SIG-M5 treated with dmso at 0.1 percent for 504 hours (cell line): ENCODE measurements at regions not wholly inside any gene's neighbourhood (a gene's known extent, or its start where the extent isn't known, plus 50 kb on each side); places are given as distances from the start of the nearest gene placed in this dataset.

Source experiments
- DNase-seq: peaks from one replicate; lab custom pipeline; 2025; ENCODE audit not compliant: unreplicated experiment; lab: John Stamatoyannopoulos, UW

DNA sequence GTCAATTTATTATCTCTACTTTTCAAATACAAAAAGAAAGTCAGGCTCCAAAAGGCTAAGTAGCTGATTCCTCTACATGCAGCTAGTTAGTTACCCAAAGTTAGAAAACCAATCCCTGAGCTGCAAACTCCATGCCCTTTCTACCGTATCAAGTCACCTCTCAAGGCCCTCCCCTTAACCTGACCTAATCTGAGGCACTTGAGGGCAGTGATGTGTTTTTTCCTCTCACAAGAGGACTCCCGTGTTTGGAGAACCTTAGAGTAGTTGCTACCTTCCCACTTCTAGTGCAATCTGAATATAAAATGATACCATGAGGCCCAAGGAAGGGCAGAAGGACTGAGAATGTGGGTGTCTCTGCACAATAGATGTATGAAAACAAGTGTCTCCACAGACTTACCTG is 907.9 kb upstream of the CELF4 start:
- DNase-seq: no peak

DNA sequence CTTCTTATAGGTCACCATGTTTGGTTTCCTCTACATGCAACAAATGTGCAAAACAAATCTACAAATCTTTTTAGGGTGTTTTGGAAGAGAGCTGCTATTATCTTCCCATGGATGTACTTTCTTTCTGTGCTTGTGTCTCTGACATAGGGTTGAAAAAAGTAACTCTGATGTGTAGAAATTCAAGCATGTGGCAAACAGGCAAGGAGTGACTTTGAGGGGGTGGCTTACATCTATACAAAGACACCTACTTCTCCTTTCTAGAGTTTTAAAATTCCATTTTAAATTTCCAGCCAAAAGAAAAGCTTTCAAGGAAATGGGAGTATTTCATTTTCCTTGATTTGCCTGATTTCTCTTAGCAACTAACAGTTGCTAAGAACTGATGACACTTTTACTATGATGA is 904.8 kb upstream of the CELF4 start:
- no peak for DNase-seq

DNA sequence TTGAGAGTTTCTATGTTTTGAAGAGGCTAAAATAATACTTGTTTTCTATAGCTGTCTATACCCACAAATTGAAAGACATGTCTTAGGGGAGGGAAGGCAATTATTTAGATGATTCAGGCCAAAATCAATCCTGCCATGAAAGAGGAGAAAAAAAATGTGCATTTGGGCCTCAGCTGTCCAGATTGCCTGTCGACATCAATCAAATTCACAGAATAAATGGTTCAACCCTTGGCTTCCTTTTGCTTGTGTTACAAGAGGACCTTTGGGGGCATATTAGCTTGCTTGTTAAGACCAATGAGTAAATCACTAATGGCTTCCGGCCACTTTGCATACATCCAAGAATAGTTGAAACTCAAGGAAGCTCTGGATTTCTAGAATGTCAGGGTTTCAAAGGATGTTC is 900.8 kb upstream of the CELF4 start:
- no peak for DNase-seq

DNA sequence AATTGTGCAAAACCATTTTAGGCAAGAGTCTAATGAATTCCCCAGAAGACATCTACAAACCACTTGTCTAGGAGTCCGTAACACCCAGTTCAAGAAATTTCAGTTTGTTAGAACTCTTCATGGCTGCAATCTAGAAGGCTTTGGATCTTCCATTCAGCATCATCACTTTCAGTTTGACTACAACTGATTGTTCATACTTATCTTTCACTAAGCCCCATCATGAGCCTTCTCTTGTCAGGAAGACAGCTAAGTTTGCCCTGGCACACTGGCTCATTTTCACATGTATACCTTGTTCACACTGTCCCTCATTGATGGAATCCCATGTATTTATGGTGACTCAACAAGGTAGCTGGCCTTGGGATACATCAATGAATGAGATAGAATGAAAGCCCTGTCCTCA is 898.4 kb upstream of the CELF4 start:
- no peak for DNase-seq

DNA sequence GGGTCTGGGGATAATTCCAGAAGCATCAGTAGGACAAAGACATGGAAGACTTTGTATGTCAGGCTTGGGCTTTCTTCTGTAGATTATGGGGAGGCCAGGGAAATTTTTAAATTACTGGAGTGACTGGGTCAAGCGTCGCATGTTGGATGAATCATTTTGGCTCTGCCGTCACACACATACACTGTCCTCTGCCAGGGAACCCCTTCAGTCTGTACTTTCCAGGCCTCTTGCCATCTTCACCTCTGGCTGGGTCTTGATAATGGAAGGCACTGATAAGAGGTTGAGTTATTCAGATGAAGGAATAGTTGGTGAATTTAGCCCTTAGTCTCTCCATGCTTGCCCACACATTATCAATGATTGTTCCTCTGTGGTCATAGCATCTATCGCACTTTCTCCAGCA is 895.1 kb upstream of the CELF4 start:
- DNase-seq: no peak

DNA sequence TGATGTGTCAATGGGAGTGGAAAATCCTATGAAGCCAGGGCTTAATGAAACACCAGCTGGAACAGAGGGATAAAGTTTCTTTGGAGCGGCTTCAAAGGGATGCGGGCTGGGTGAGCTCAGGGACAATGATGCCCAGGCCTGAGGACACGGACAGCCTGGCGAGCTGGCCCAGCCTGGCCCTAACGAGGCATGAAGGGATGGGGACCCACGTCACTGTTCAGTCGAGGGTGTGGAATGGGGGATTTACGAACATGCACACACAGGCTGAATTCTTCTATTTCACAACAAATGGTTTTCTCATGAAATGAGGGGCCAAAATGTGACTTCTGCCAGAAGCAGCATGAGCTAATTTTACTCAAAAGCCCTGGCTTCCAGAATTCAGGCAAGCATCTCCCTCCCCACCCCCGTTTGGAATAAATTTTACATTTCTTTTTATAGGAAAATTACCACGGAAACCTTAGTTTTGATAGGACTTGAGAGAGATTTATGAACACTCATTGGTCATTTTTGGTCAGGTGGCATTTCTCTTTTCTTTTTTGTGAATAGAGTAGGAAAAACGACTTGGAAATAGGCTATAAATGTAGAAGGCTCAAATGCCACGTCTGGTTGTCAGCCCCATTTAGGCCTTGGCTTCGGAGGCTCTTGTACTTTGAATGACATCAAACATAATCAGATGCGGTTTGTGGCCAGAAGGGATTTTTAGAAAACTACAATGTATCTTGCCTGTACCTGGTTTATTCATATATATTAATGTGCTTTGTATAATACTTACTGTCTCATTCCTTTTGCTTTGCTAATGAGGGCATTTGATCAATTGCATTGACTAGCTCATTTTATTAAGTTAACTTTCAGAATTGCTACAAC is 893.8 kb upstream of the CELF4 start:
- no peak for DNase-seq

DNA sequence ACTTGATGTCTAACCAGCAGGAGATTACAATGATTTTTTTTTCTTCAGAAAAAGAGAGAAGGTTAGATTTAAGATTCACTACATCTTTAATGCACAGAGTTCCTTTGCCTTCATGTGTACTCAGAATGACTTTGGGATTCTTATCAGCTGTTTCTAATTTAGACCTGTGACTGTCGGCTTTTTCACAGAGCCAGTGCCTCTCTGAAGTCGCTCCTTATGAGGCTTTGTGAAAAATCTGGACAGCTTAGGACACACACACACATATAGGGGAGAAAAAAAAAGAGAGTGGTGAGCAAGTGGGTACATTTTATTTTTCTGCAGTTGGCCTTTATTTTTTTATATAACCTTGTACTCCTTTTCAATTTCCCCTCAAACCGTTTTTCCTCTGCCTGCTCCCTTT is 893.1 kb upstream of the CELF4 start:
- DNase-seq: no peak

DNA sequence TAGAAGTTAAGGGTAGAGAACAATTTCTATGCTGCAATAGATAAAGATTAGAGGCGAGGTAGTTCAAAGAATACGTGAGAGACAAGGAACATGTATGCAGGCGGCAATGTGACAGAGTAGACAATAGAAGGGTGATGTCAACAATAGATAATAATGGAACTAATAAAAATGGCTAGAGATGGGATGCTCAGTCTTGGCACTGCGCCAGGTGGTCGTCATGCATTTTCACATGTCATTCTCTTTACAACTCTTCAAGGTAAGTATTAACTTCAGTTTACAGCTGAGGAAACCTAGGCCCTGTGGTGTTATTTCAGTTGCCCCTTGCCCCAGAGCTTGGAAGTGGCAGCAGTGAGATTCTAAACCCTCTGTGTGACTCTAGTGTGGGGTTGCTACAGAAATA is 890.7 kb upstream of the CELF4 start:
- no peak for DNase-seq

DNA sequence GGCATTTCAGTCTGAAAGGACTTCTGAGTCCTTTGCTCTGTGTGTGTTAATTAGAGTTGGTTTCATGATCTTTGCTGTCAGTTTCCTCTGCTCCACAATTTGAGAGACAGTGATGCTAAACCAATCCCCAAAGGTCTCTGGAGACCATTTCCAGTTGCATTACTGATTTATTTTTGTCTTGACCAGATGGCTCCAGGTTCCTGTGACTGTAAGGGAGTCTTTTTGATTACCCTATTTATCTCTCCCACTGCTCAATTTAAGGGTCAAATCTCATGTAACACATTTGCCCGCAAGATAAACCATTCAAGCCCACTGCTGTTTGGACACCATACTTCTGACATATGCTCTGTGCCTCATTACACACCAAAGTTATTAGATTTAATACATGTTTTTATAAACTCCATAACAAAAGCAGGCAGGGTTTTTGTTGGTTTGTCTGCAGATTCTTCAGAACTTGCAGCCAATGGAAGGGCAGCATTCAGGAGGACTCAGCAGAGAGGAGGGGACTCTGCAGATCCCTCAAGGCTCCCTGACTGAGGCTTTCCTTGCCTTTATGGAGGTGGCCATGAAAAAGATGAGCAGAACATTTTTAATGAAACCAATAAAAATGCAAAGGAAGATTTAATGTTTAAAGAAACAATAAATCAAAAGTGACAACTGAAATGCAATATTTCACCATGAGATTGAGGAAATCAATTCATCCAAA is 889.3 kb upstream of the CELF4 start:
- DNase-seq: no peak

DNA sequence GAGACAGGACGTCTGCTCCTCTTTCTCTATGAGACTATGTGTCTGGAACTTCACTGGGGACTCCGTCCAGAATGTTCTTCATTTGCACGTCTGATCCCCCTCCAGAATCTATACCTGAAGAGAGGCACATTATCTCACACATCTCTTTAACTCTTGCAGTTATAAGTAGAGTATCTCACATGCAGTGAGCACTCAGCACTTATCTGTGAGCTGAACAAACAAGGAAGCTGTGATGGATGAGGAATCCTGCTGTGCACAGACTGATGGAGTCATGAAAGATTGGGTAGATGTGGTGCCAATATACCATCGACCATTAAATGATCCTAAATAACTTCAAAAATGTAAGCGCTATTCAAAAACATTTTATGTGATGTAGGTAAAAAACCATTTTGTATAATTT is 888.3 kb upstream of the CELF4 start:
- DNase-seq: no peak

DNA sequence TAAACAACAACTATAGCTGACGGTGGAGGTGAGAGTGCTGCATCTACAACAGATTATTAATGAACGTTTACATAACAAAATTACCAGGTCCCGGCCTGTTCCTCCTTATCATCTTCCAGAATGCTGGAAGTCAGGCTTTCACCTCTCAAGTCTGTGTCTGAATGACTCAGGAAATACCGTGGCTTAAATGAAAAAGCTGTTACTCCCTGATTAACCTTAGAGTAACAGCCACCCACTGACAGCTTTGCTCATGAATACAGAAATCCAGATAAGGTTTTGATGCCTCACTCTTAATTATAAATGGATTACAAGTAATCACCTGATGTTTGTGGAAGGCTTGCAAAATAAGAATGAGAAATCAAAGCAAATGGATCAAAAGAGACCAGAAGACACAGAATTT is 885.3 kb upstream of the CELF4 start:
- no peak for DNase-seq

DNA sequence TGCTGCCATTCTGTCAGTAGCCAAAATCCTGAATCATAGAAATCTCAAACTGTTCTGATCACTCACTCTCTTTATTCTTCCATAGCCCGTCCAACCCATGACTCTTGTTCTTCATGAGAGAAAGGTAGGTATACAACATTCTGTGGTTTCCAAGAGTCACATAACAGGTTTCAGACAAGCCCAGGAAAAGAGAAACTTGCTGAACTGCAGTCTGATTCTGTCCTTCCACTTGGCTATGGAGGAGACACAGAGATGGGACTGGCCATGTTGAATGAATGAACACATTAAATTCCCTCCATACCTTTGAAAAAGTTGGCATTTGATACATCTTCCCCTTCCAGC is 880.2 kb upstream of the CELF4 start:
- no peak for DNase-seq

DNA sequence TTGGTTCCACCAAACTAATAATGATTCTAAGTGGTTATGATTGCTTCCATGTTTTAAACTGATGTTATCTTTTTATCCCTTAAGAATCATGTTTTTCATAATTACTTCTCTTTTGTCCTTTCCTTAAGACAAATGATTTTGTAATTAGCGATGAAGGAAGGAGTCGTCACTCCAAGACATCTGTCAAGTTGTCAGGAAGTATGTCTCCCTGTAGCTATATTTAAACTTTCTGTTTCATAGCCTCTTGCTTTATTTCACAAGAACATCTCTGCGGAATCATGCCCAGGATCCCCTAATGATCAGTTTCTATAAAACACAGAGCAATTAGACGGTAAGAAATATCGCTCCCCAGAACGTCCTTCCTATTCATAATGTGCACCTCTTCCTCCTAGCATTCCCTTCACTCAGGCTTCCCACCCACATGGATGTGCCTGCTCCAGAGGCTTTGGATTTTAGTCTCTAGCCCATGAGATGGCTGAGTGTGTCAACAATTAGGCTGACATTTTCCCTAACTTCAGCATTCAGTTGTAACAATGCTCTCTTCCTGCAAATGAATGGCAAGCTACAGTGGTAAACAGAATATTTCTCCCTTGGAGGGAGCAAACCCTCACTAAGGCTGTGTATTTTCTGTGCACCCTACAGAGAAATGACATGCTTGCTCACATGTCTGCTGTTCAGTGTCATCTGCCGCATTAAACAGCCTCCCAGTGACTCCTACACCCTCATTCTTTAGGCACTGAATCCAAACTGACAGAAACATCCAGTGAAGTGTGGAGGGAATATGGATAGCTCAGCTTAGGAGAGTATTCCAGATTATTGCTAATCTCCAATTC is 879.6 kb upstream of the CELF4 start:
- no peak for DNase-seq

DNA sequence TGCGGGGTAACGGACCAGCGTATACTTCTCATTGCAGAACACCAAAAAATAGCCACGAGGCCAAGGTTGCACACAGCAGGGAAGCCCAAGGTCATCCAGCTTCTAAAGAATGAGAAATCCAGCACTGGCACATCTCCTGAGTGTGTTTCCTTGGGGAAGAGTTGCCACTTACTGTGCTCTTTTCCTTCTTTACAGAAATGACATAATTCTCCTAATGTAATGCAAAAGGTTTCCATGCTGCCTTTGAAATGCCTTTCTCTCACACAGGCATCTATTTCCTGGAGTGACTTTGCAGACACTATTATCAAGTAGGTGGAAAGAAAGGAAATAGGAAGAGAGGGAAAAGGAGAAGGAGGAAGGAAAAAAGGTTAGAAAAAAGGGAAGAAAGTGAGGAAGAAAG is 862.1 kb upstream of the CELF4 start:
- no peak for DNase-seq

DNA sequence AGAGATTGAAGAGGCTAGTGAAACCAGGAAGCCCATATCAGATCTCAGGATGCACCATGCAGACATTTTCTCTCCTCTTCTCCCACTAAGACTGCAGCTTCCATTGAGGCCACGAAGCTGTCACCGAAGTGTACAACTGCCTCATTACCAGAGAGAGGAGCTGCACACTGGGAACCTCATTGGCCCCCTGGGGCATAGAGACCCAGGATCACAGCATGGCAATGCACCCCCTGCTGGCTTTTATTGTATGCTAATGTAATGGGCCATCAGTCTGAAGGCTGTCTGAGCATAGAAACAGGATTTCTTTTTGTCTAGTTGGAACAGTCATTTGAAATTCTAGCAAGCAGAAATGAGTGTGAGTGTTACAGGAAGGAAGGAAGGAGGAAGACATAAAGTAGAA is 861.6 kb upstream of the CELF4 start:
- no peak for DNase-seq

DNA sequence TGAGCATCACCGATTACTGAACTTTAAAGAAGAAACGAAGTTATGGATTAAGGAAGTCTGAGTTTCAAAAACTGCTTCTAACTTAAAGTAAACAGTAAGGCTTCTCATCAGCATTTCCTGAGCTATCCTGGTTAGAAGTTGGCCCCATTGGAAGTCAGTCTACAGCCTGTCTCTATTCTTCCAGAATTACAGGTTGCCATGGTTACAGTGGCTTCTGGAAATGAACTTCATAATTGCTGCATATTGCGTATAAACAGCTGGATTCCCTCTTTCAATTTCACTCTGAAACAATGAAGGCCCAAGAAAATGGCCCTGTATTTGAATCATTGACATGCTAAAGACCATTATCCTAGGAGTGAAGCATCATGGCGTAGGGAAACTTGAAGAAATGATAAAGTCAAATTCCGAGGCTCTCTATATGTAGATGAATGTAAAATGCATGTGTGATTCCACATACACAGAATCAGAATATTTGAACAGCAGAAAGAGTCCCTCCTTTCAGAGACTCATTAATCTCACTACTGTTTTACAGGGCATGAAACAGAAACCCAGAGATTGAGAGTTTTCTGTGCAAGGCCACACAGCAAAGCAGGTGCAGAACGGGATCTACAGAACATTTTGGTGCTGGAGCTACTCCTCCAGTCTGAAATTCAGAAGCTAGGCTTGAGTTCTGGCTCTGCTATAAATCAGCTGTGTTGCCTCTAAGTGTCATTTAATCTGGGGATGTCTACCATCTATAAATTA is 856.4 kb upstream of the CELF4 start:
- DNase-seq: no peak

DNA sequence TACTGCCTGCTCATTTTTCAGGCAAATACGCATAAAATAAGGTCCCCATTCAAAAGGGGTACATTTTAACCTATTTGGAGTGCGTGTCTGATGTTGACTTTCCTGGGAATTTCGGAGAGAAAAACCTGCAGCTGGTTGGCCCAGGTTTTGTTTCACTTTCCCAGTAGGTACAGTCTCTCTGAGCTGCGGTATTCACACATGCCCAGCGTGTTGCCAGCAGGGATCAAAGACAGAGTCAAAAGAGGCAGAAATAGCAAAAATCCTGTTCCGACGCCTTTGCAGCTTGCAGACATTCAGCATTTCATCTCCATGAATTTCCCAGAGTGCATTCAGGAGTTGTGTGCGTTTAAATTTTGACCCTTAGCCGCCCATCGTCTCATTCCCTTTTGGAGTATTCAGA is 855.4 kb upstream of the CELF4 start:
- DNase-seq: no peak

DNA sequence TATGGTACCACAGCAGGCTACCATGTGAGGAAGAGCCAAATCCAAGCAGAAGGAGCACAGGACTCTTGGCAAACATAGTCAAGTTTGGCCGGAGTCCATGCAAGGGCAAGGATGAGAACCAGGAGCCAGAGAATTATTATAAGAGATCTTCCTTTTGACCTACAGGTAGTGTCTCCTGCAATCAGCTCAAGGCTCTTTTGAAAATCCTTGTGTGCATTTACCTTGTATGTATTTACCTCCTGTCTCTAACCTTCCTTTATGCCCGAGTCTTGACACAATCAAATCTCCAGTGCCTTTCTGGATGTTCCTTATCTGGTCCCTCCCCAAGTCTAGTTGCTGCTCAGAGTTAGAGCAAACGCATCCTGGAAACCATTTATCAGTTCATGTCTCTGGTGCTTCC is 855.0 kb upstream of the CELF4 start:
- no peak for DNase-seq

DNA sequence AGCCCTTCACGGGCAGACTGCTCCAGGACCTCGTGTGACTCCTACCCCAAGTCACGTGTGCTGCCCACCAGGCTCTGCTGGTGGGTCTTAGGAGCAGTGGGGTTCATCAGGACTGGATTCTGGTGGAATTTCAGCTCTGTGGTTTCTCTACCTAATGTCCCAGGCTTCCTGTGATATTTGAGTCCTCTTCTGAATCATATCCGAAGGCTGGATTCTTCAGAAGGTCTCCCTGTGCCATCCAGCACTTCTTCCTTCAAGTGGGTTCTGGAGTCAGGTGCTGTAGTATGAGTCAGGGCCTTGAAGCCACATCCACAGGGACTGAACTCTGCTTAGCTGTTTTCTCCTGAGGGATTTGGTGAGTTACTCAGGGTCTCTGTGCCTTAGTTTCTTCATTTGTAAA is 850.2 kb upstream of the CELF4 start:
- DNase-seq: no peak

DNA sequence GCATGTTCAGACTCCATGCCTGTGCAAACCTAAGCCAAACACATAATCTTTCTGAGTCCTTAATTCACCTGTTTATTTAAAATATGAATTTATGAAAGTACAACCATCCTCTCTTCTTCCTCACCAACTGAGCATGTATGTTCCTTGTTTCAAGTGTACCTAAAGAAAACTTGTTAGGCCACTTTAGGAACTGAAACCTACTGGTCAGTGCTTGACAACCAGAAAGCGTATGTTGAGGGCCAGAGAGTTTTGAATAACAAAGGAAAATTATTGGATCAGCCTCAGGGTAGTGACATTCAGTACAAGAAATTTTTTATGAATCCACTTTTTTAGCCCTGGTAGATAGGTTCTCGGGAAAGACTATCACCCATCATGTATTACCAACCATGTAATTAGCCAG is 847.6 kb upstream of the CELF4 start:
- peak; percentile 0 for DNase-seq

DNA sequence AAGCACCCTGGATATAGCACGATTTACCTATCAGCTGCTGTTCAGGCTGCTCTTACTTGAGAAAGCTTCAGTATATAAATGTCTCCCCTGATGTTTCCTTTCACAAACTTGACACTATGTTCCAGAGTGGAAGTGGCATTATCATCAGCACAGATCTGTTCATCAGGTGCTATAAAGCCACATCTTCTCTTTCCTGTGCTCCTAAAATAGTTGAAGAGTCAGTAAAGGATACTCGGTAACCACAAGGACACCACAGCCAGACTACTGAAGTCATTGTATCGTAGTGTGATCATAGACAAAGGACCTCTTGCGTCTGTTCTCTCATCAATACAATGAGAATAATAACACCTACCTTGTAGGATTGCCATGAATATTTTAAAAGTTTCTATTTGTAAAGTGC is 841.0 kb upstream of the CELF4 start:
- DNase-seq: no peak
